NCI-H2029 treated with DMSO at 0.1 percent for 48 hours (cell line): ENCODE measurements at regions not wholly inside any gene's neighbourhood (a gene's known extent, or its start where the extent isn't known, plus 50 kb on each side); places are given as distances from the start of the nearest gene placed in this dataset.

ENCODE experiments used
- DNase-seq: peaks from one replicate; lab custom pipeline; 2025; lab: John Stamatoyannopoulos, UW

GRCh38 chr2:126579868-126580267, 76.1 kb upstream of the GYPC start:
- DNase-seq = no peak

GRCh38 chr2:126586317-126586716, 69.6 kb upstream of the GYPC start:
- no peak for DNase-seq

GRCh38 chr2:126599062-126599461, 56.9 kb upstream of the GYPC start:
- no peak for DNase-seq

- DNase-seq = no peak
Measured at GRCh38 chr2:126600742-126601141, 55.2 kb upstream of the GYPC start.

- no peak for DNase-seq
Measured at GRCh38 chr2:126602334-126602733, 53.6 kb upstream of the GYPC start.
